ENCODE measurements at regions not wholly inside any gene's neighbourhood (a gene's known extent, or its start where the extent isn't known, plus 50 kb on each side); places are given as distances from the start of the nearest gene placed in this dataset.

DNA sequence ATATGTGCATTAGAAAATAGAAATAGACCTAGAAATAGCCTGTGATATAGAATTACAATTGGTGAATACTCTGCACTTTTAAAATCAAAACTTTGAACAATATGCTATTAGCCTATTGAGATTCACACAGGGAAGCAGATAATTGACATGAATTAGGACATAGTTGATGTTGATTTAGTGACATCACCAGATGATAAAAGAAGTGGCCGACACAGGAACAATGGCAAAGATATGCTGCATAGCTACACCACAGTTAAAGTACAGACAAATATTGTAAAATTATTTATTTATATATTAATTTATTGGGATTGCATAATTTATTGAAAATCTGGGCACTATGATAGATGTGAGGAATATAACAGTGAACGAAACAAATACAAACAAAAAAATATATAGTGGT, 261.5 kb upstream of the CCNH start:
- no peaks in the 10 kb centered on the region for H3K36me3 ChIP-seq
- ATAC-seq (no peak), DNase-seq (no peak)
- H3K4me1 ChIP-seq = no peaks in the 10 kb centered on the region
- no peak overlapping the region for H3K27ac ChIP-seq
- no peaks in the 10 kb centered on the region for H3K27me3 ChIP-seq
- H3K9me3 ChIP-seq = no peaks in the 10 kb centered on the region
- TF ChIP-seq, protein P1, sequence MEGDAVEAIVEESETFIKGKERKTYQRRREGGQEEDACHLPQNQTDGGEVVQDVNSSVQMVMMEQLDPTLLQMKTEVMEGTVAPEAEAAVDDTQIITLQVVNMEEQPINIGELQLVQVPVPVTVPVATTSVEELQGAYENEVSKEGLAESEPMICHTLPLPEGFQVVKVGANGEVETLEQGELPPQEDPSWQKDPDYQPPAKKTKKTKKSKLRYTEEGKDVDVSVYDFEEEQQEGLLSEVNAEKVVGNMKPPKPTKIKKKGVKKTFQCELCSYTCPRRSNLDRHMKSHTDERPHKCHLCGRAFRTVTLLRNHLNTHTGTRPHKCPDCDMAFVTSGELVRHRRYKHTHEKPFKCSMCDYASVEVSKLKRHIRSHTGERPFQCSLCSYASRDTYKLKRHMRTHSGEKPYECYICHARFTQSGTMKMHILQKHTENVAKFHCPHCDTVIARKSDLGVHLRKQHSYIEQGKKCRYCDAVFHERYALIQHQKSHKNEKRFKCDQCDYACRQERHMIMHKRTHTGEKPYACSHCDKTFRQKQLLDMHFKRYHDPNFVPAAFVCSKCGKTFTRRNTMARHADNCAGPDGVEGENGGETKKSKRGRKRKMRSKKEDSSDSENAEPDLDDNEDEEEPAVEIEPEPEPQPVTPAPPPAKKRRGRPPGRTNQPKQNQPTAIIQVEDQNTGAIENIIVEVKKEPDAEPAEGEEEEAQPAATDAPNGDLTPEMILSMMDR (IDR thresholded peaks at IDR 0.05) = no peak
- H3K4me3 ChIP-seq = no peak overlapping the region
- intact Hi-C loops (cut with DNase I) = no loop called here

DNA sequence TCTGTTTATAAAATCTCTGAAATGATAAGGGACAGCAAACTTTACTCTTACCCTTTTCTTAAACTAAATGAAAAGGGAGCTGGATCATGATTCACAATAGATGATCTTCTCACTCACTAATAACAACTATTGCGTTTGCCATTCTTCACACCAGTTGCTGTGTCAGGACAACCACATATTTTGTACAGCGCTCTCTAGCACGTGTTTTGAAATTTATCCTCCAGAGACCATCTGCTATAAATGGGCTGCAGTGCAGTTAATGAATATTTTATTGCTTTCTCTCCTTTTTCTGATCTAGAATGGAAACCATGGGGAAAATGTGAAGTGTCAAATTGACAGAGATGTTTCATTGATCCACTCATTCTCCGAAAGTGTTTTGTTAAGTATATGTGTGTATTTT, 258.4 kb upstream of the CCNH start:
- Histone ChIP-seq H3K4me1 (no peaks in the 10 kb centered on the region), H3K4me3 (no peak overlapping the region), H3K9me3 (no peaks in the 10 kb centered on the region), H3K27me3 (no peaks in the 10 kb centered on the region), H3K27ac (no peak overlapping the region), H3K36me3 (no peaks in the 10 kb centered on the region)
- TF ChIP-seq, protein P1 (IDR thresholded peaks at IDR 0.05) = no peak
- ATAC-seq (no peak), DNase-seq (no peak)
- intact Hi-C loops (cut with DNase I) = no loop called here

DNA sequence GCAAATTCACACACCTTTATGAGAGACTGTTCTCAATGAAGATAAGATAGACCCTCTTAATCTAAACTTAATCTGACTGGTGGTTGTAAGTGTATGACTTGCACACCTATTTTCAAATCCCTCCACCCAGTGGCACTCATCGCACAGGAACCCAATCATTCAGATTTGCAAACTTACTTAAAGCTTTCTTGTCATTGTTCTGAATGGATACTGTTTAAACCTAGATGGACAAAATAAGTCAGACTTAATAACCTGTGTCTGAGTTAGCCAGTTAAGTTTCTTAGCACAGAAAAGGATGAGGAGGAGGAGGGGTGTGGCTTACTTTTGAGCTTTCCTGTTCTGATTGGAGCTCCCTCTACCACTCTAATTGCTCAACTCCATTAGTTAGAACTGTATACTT, 252.4 kb upstream of the CCNH start:
- no peak for ATAC-seq
- TF ChIP-seq, protein P1 (IDR thresholded peaks at IDR 0.05) = no peak
- DNase-seq = no peak
- Histone ChIP-seq H3K36me3 (no peaks in the 10 kb centered on the region), H3K4me3 (no peak overlapping the region), H3K27ac (no peak overlapping the region), H3K27me3 (no peaks in the 10 kb centered on the region), H3K4me1 (no peaks in the 10 kb centered on the region), H3K9me3 (no peaks in the 10 kb centered on the region)
- intact Hi-C loops (cut with DNase I) = no loop called here

DNA sequence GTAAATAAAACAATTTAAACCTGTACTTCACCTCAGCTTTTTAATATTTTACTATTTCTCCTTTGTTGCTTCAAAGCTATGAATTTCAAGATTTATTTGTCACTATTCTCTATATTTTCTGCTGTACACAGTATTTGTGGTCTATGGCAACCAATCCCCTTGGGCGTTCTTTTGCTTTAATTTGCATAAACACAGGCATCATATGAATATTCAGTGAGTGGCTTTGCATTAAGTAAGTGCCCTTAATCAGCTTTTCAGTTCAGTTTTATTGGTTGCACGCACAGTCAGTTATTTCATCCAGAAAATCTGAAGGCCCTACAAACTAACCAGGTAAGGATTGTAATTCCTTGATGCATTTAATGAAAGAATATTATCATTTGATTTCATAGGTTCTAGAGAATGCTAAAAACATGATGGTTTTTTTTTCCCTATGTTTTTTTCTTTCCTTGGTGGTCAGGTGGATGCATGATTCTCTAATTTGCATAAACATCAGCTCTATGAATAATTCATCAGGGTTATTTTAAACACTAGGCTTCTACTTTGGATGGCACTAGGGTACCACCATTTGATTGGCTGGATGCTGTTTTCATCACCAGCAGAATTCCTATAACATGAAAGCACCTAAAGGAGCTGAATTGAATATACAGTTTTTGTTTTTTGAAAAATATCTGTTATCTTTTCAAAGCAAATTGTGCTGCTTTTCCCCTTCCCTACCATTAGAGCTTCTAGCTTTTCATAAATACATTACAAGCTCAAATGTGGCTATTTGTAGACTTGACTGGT, 249.2 kb upstream of the CCNH start:
- TF ChIP-seq, protein P1 (IDR thresholded peaks at IDR 0.05) = no peak
- ATAC-seq (no peak), DNase-seq (no peak)
- H3K36me3 ChIP-seq = no peaks in the 10 kb centered on the region
- H3K9me3 ChIP-seq = no peaks in the 10 kb centered on the region
- intact Hi-C loops (cut with DNase I) = no loop called here
- no peaks in the 10 kb centered on the region for H3K4me1 ChIP-seq
- no peak overlapping the region for H3K4me3 ChIP-seq
- no peaks in the 10 kb centered on the region for H3K27me3 ChIP-seq
- H3K27ac ChIP-seq = no peak overlapping the region

DNA sequence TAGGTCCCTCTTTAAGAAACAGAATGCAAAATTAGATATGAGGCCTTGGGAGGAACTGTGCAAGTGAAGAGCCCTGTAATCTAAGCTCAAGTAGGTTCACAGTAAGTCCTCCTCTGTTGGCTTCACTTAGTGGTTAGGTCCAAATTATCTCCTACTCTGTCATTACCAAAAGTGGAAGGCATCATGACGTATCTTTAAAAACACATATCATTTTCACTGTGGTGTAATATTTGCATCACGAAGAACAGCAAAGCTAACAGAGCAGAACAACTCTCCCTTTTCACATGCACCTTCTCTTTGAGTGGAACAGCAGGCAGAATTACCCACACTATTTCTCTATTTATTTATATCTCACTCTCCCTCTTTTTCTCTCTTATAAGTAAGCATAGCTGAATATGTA, 240.5 kb upstream of the CCNH start:
- intact Hi-C loops (cut with DNase I) = no loop called here
- DNase-seq (no peak), ATAC-seq (no peak)
- Histone ChIP-seq H3K27me3 (no peaks in the 10 kb centered on the region), H3K36me3 (no peaks in the 10 kb centered on the region), H3K4me3 (no peak overlapping the region), H3K27ac (no peak overlapping the region), H3K9me3 (no peaks in the 10 kb centered on the region), H3K4me1 (no peaks in the 10 kb centered on the region)
- TF ChIP-seq, protein P1 (IDR thresholded peaks at IDR 0.05) = no peak

Data from left lung (tissue), 4 donors.